Effector memory CD8-positive, alpha-beta T cell (primary cell): ENCODE measurements at regions not wholly inside any gene's neighbourhood (a gene's known extent, or its start where the extent isn't known, plus 50 kb on each side); places are given as distances from the start of the nearest gene placed in this dataset.
"Not testable (repeated sequence)": the region's sequence is repeated elsewhere in the genome, so short reads cannot be mapped to it uniquely, and the experiment has no call there.

ENCODE experiments used
- ATAC-seq: fragments of 150-1000 bp; cut with Tn5 transposase; replicated peaks from 2 replicates; pipeline ENCODE4 v1.10.0; 2021; ENCODE audit warnings: mild to moderate bottlenecking, moderate library complexity
- DNase-seq, 3 experiments: peaks; one replicate each; pipeline ENCODE4 v3.0.0; 2021
- H3K27ac Mint-ChIP-seq, 2 donors: one replicate each; pipeline ENCODE4 v1.8.0; 2022; ENCODE audit warnings: mild to moderate bottlenecking in 2 of 2, mixed read lengths in 2 of 2, moderate library complexity in 2 of 2
- H3K27me3 Mint-ChIP-seq, 2 donors: one replicate each; pipeline ENCODE4 v1.8.0; 2022; ENCODE audit warnings: mixed read lengths in 2 of 2
- H3K36me3 Mint-ChIP-seq: one replicate; pipeline ENCODE4 v1.8.0; 2022; ENCODE audit warnings: mild to moderate bottlenecking, moderate library complexity, mixed read lengths; ENCODE audit not compliant: insufficient read depth
- H3K4me1 Mint-ChIP-seq, 2 donors: one replicate each; pipeline ENCODE4 v1.8.0; 2022; ENCODE audit warnings: low read depth in 2 of 2, mixed read lengths in 2 of 2
- H3K4me3 Mint-ChIP-seq, 2 donors: one replicate each; pipeline ENCODE4 v1.8.0; 2022; ENCODE audit warnings: mild to moderate bottlenecking in 2 of 2, mixed read lengths in 2 of 2, moderate library complexity in 2 of 2
- H3K9me3 Mint-ChIP-seq, 2 donors: one replicate each; pipeline ENCODE4 v1.8.0; 2022; ENCODE audit warnings: mixed read lengths in 2 of 2

DNA sequence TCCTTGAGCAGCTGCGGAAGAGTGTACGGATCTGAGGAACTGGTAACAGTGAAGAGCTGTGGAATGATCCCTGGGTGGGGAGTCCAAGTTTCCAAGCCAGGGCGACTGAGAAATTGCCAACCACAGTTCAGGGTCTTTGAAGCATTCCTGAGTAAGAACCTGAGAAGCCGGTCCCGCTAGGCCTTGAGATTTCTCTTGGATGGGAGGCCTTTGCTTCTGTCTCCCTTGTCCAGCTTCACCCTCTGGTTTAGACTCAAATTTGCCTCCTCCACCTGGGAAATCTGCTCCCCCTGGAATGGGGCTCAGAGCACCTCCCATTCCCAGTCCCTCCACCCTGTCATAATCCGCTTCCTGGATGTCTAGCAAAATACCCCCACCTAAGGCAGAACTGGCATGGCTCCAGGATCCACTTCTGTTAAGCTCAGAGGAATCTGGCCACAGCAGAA, 127.7 kb upstream of the DLG1 start:
- DNase-seq (no peak), ATAC-seq (no peak)
- H3K36me3 Mint-ChIP-seq, result no peaks in the 10 kb centered on the region
- no peak overlapping the region for H3K27ac Mint-ChIP-seq
- H3K4me3 Mint-ChIP-seq, result no peak overlapping the region
- H3K9me3 Mint-ChIP-seq, result no peaks in the 10 kb centered on the region
- H3K27me3 Mint-ChIP-seq, result peaks cover 18 to 79% of the 10 kb centered on the region in 2 donors
- H3K4me1 Mint-ChIP-seq, result peaks cover 8 to 12% of the 10 kb centered on the region in 2 donors

GRCh38 chr3:197425485-197426120, 127.2 kb upstream of the DLG1 start:
- DNase-seq, result no peak
- Mint-ChIP-seq H3K27ac (no peak overlapping the region), H3K36me3 (no peaks in the 10 kb centered on the region), H3K9me3 (no peaks in the 10 kb centered on the region), H3K4me3 (no peak overlapping the region), H3K27me3 (peaks cover 16 to 79% of the 10 kb centered on the region in 2 donors), H3K4me1 (peaks cover 8 to 12% of the 10 kb centered on the region in 2 donors)
- ATAC-seq, result no peak

GRCh38 chr3:197424674-197425484, 126.5 kb upstream of the DLG1 start:
- peaks cover 16 to 76% of the 10 kb centered on the region in 2 donors for H3K27me3 Mint-ChIP-seq
- H3K4me3 Mint-ChIP-seq, result no peak overlapping the region
- no peaks in the 10 kb centered on the region for H3K36me3 Mint-ChIP-seq
- H3K27ac Mint-ChIP-seq, result no peak overlapping the region
- DNase-seq, result no peak
- ATAC-seq, result no peak
- no peaks in the 10 kb centered on the region for H3K9me3 Mint-ChIP-seq
- peaks cover 8 to 12% of the 10 kb centered on the region in 2 donors for H3K4me1 Mint-ChIP-seq

GRCh38 chr3:197424266-197424665, 125.9 kb upstream of the DLG1 start:
- Mint-ChIP-seq H3K36me3 (no peaks in the 10 kb centered on the region), H3K27ac (no peak overlapping the region), H3K4me3 (no peak overlapping the region), H3K9me3 (no peaks in the 10 kb centered on the region), H3K27me3 (peaks cover 16 to 72% of the 10 kb centered on the region in 2 donors), H3K4me1 (peaks cover 8 to 12% of the 10 kb centered on the region in 2 donors)
- no peak for DNase-seq
- ATAC-seq, result no peak

DNA sequence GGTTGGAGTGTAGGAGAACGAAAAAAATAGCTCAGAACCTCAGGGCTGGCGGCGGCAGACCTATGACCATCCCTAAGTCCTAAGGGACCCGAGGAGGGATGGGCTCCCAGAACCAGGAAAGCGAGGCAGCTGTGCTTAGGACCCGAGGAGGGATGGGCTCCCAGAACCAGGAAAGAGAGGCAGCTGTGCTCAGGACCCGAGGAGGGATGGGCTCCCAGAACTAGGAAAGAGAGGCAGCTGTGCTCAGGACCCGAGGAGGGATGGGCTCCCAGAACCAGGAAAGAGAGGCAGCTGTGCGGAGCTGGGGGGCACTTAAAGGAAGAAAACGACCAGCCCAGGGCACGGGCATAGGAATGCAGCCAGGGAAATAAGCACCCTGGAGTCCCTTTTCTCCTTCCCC, 125.0 kb upstream of the DLG1 start:
- Mint-ChIP-seq H3K9me3 (no peaks in the 10 kb centered on the region), H3K36me3 (no peaks in the 10 kb centered on the region), H3K27me3 (peaks cover 14 to 72% of the 10 kb centered on the region in 2 donors), H3K27ac (no peak overlapping the region), H3K4me3 (no peak overlapping the region), H3K4me1 (peaks cover 5 to 6% of the 10 kb centered on the region in 2 donors)
- no peak for DNase-seq
- ATAC-seq, result no peak

- no peaks in the 10 kb centered on the region for H3K36me3 Mint-ChIP-seq
- ATAC-seq (no peak), DNase-seq (no peak)
- no peaks in the 10 kb centered on the region for H3K9me3 Mint-ChIP-seq
- H3K27ac Mint-ChIP-seq, result no peak overlapping the region
- no peaks in the 10 kb centered on the region for H3K4me1 Mint-ChIP-seq
- no peak overlapping the region for H3K4me3 Mint-ChIP-seq
- peaks cover 16 to 73% of the 10 kb centered on the region in 2 donors for H3K27me3 Mint-ChIP-seq
Observed at GRCh38 chr3:197422506-197422905, 124.1 kb upstream of the DLG1 start.

DNA sequence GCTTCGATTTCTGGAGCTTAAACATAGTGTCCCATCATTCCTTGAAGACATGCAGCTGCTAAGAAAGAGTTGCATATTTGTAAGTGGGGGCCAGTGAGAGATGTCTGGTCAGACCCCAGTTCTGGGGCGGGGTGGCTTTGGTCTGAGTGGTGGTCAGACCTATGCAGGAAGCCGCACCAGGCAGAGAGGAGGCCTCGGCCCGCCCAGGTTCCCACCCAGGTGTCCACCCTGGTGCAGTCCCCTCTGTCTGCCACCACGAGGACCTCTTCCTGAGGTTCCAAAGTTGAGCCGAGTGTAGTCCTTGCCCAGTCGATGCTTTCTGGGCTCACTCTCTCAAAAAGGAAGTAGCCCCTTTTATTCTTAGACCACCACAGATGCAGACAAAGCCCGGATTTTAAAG, 122.6 kb upstream of the DLG1 start:
- peaks cover 27 to 78% of the 10 kb centered on the region in 2 donors for H3K27me3 Mint-ChIP-seq
- H3K27ac Mint-ChIP-seq, result no peak overlapping the region
- ATAC-seq, result no peak

GRCh38 chr3:197420566-197420965, 122.2 kb upstream of the DLG1 start:
- H3K27ac Mint-ChIP-seq, result no peak overlapping the region
- H3K4me1 Mint-ChIP-seq, result no peaks in the 10 kb centered on the region
- no peak overlapping the region for H3K4me3 Mint-ChIP-seq

More for the DNA sequence above, 122.6 kb upstream of the DLG1 start:
- H3K4me3 Mint-ChIP-seq, result no peak overlapping the region
- H3K36me3 Mint-ChIP-seq, result no peaks in the 10 kb centered on the region
- no peaks in the 10 kb centered on the region for H3K4me1 Mint-ChIP-seq
- H3K9me3 Mint-ChIP-seq, result no peaks in the 10 kb centered on the region
- no peak for DNase-seq

DNA sequence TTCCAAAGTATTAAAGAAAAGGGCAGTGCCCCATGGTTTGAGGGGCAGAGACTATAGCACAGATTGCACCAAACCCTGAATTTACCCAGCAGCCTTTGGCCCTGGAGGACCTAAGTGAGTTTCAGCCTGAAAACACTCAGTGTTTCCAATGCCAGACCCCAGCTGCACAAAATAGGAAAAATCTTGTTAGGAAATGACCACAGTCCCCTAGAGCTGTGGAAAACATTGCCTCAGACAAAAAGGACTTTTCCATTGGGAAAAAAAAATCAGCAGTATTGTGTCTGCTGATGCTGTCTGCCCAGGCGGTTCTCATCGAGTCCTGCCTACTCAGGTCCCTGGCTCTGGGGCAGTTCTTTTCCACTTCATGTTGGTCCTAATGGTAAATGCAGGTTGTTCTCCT, 121.7 kb upstream of the DLG1 start:
- Mint-ChIP-seq H3K27ac (no peak overlapping the region), H3K4me1 (no peaks in the 10 kb centered on the region), H3K36me3 (no peaks in the 10 kb centered on the region), H3K27me3 (peaks cover 27 to 69% of the 10 kb centered on the region in 2 donors), H3K9me3 (no peaks in the 10 kb centered on the region), H3K4me3 (no peak overlapping the region)
- DNase-seq, result no peak
- ATAC-seq, result no peak

More at GRCh38 chr3:197420566-197420965, 122.2 kb upstream of the DLG1 start:
- H3K36me3 Mint-ChIP-seq, result no peaks in the 10 kb centered on the region
- no peaks in the 10 kb centered on the region for H3K9me3 Mint-ChIP-seq
- H3K27me3 Mint-ChIP-seq, result peaks cover 27 to 73% of the 10 kb centered on the region in 2 donors
- DNase-seq, result no peak
- no peak for ATAC-seq

- ATAC-seq (no peak), DNase-seq (no peak)
- Mint-ChIP-seq H3K9me3 (no peaks in the 10 kb centered on the region), H3K36me3 (no peaks in the 10 kb centered on the region), H3K27ac (no peak overlapping the region), H3K4me3 (no peak overlapping the region), H3K4me1 (no peaks in the 10 kb centered on the region), H3K27me3 (peaks cover 27 to 65% of the 10 kb centered on the region in 2 donors)
Observed at GRCh38 chr3:197419696-197420095, 121.3 kb upstream of the DLG1 start.

DNA sequence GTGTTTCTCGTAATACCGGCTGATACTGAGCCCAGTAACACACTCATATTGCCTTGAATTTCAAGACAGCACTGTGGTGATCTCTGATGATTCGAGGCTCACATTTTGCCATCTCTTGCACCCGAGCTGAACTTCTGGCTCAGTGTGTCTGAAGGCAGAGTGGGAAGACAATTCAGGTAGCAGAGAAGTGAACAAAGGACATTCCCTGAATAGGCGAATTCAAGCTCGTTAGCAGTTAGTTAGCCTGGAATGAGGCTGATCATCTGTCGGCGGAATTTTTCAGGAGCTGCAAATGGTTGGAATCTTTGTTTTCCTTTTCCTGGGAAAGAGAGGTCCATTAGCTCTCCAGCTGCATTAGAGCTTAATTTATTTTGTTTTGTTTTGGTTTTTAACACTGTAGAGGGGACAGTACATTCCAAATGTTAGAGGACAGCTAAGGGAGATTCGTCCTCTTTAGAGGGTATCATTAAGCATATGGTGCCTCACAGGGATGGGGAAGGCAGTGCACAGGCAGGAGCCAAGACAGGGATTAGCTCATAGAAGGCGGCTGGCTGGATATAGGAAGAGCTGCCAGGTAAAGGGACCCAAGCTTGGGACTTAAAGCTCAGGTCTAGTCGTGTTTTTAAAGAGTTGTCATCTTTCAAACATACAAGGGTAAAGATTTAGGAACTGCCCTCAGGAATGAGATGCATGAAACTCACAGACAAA, 119.7 kb upstream of the DLG1 start:
- H3K27me3 Mint-ChIP-seq, result peaks cover 30 to 62% of the 10 kb centered on the region in 2 donors

GRCh38 chr3:197417441-197417840, 119.0 kb upstream of the DLG1 start:
- DNase-seq (no peak), ATAC-seq (no peak)
- H3K36me3 Mint-ChIP-seq, result no peaks in the 10 kb centered on the region
- H3K4me1 Mint-ChIP-seq, result no peaks in the 10 kb centered on the region
- H3K27ac Mint-ChIP-seq, result no peak overlapping the region
- peaks cover 37 to 65% of the 10 kb centered on the region in 2 donors for H3K27me3 Mint-ChIP-seq
- no peak overlapping the region for H3K4me3 Mint-ChIP-seq
- H3K9me3 Mint-ChIP-seq, result no peaks in the 10 kb centered on the region

More for the DNA sequence above, 119.7 kb upstream of the DLG1 start:
- no peak for ATAC-seq
- H3K4me1 Mint-ChIP-seq, result no peaks in the 10 kb centered on the region
- no peak overlapping the region for H3K4me3 Mint-ChIP-seq
- no peak overlapping the region for H3K27ac Mint-ChIP-seq
- no peak for DNase-seq
- H3K36me3 Mint-ChIP-seq, result no peaks in the 10 kb centered on the region
- no peaks in the 10 kb centered on the region for H3K9me3 Mint-ChIP-seq

GRCh38 chr3:197411899-197412298, 113.5 kb upstream of the DLG1 start:
- H3K27ac Mint-ChIP-seq, H3K4me1 Mint-ChIP-seq, H3K36me3 Mint-ChIP-seq, ATAC-seq, H3K9me3 Mint-ChIP-seq, DNase-seq, H3K4me3 Mint-ChIP-seq: not testable (repeated sequence)
- H3K27me3 Mint-ChIP-seq, result peaks cover 46 to 66% of the 10 kb centered on the region in 2 donors
